GM12878 (cell line): ENCODE measurements at regions not wholly inside any gene's neighbourhood (a gene's known extent, or its start where the extent isn't known, plus 50 kb on each side); places are given as distances from the start of the nearest gene placed in this dataset.

Experiments
- ATAC-seq: fragments of 200-7000 bp; cut with Tn5 transposase; 3 replicates; pipeline ENCODE4 v1.9.1; 2020; ENCODE audit warnings: mild to moderate bottlenecking, moderate library complexity
- BruUV-seq: library from RNA; stranded (reverse); fragments of 400-500 nt; replicated peaks from 2 replicates; lab custom pipeline; 2021; lab: Mats Ljungman, UMichigan
- CTCF ChIA-PET: fragments of 300-600 bp; sonication (Branson Sonifier 250); formaldehyde crosslinking; extraction: SDS; loops from one replicate; lab custom pipeline; 2021; ENCODE audit warnings: inconsistent platforms; lab: Yijun Ruan, JAX
- POLR2A ChIA-PET: fragments of 350-600 bp; formaldehyde crosslinking; extraction: SDS; loops from one replicate; lab custom pipeline; 2021; ENCODE audit warnings: inconsistent platforms; lab: Charles Lee
- RAD21 ChIA-PET: fragments of 300-600 bp; sonication (Branson Sonifier 250); formaldehyde crosslinking; loops from one replicate; lab custom pipeline; 2023; ENCODE audit warnings: antibody characterized with exemption; ENCODE audit not compliant: unreplicated experiment; lab: Charles Lee
- SMC1A ChIA-PET: fragments of 300-600 bp; sonication (Branson Sonifier 250); formaldehyde crosslinking; loops from one replicate; lab custom pipeline; 2023; ENCODE audit not compliant: unreplicated experiment, uncharacterized antibody; lab: Charles Lee
- DNase-seq: peaks from one replicate; pipeline ENCODE4 v3.0.0-alpha.2; 2011; ENCODE audit warnings: low read depth, low spot score
- FAIRE-seq: peaks from 3 replicates; lab custom pipeline; 2011; peaks lifted over from hg19 to GRCh38; lab: Jason Lieb, UNC
- H2AFZ ChIP-seq: 2 replicates; pipeline ENCODE4 v1.6.0; 2011; ENCODE audit warnings: low read depth, low read length, control low read depth; ENCODE audit not compliant: control insufficient read depth
- H3K27ac ChIP-seq: 2 replicates; pipeline ENCODE4 v1.5.1; 2011; ENCODE audit warnings: control low read depth; ENCODE audit not compliant: control insufficient read depth, insufficient read depth
- H3K27me3 ChIP-seq, 2 experiments: replicated peaks in 1 of 2; 2 replicates each; pipeline versions ENCODE4 v1.6.0 to v1.6.1; 2011; ENCODE audit warnings: low read length in 1 of 2; ENCODE audit not compliant: control insufficient read depth in 2 of 2, insufficient read depth in 2 of 2
- H3K36me3 ChIP-seq, 2 experiments: 2 replicates each; pipeline ENCODE4 v1.5.1; 2011; ENCODE audit warnings: low read length in 1 of 2; ENCODE audit not compliant: control insufficient read depth in 2 of 2, insufficient read depth in 2 of 2
- H3K4me1 ChIP-seq: 2 replicates; pipeline ENCODE4 v1.6.1; 2011; ENCODE audit warnings: mild to moderate bottlenecking, low read length, moderate library complexity, mixed read lengths; ENCODE audit not compliant: control insufficient read depth, insufficient read depth
- H3K4me2 ChIP-seq: 2 replicates; pipeline ENCODE4 v1.6.0; 2011; ENCODE audit warnings: control low read depth; ENCODE audit not compliant: control insufficient read depth, insufficient read depth
- H3K4me3 ChIP-seq: fragments of 200-600 bp; sonication (generic); 2 replicates; pipeline ENCODE4 v1.5.1; 2016
- H3K79me2 ChIP-seq: 2 replicates; pipeline ENCODE4 v1.6.0; 2011; ENCODE audit warnings: low read length; ENCODE audit not compliant: control insufficient read depth, insufficient read depth
- H3K9ac ChIP-seq: 2 replicates; pipeline ENCODE4 v1.8.0; 2011; ENCODE audit warnings: low read length, control low read depth, mixed read lengths; ENCODE audit not compliant: control insufficient read depth, insufficient read depth
- H3K9me3 ChIP-seq: replicated peaks from 3 replicates; pipeline ENCODE4 v1.5.1; 2011; ENCODE audit warnings: mild to moderate bottlenecking, low read length; ENCODE audit not compliant: control insufficient read depth, insufficient read depth
- H4K20me1 ChIP-seq: 2 replicates; pipeline ENCODE4 v1.6.0; 2011; ENCODE audit not compliant: control insufficient read depth, insufficient read depth
- ELK1 ChIP-seq: IDR thresholded peaks from 2 replicates; pipeline ENCODE4 v1.6.1; 2012; ENCODE audit warnings: low read depth, low read length, improper control_type of control experiment
- HDAC6 ChIP-seq: fragments of 200-600 bp; sonication (generic); IDR thresholded peaks from one replicate; pipeline ENCODE4 v1.8.0; 2017; ENCODE audit warnings: antibody characterized with exemption; ENCODE audit not compliant: unreplicated experiment
- IRF5 ChIP-seq: fragments of 450-650 bp; IDR thresholded peaks from 2 replicates; pipeline ENCODE4 v1.6.1; 2017; ENCODE audit warnings: borderline replicate concordance
- KLF5 ChIP-seq: fragments of 450-650 bp; IDR thresholded peaks from 2 replicates; pipeline ENCODE4 v1.6.1; 2014; ENCODE audit warnings: mild to moderate bottlenecking; ENCODE audit not compliant: partially characterized antibody
- NBN ChIP-seq: fragments of 450-650 bp; IDR thresholded peaks from 2 replicates; pipeline ENCODE4 v1.6.1; 2016
- NR2F1 ChIP-seq: fragments of 450-650 bp; conservative IDR thresholded peaks from 2 replicates; pipeline ENCODE4 v1.6.1; 2017; ENCODE audit warnings: mild to moderate bottlenecking
- PML ChIP-seq: IDR thresholded peaks from 2 replicates; pipeline ENCODE4 v1.6.1; 2012; ENCODE audit warnings: low read length, inconsistent platforms
- RAD21 ChIP-seq: IDR thresholded peaks from 2 replicates; pipeline ENCODE4 v1.6.1; 2011; ENCODE audit warnings: mild to moderate bottlenecking, low read depth, low read length, moderate library complexity; ENCODE audit not compliant: insufficient read depth
- RB1 ChIP-seq: fragments of 450-650 bp; formaldehyde crosslinking; IDR thresholded peaks from 2 replicates; pipeline ENCODE4 v1.6.1; 2017; ENCODE audit warnings: mild to moderate bottlenecking, borderline replicate concordance
- REST ChIP-seq: IDR thresholded peaks from 2 replicates; pipeline ENCODE4 v1.6.1; 2012; ENCODE audit warnings: mild to moderate bottlenecking, low read depth, low read length
- SMAD5 ChIP-seq: IDR thresholded peaks from 2 replicates; pipeline ENCODE4 v1.6.1; 2016; ENCODE audit warnings: antibody characterized with exemption, low read depth
- STAT3 ChIP-seq: IDR thresholded peaks from 2 replicates; pipeline ENCODE4 v1.6.1; 2011; ENCODE audit warnings: low read depth, low read length, improper control_type of control experiment
- SUPT20H ChIP-seq: IDR thresholded peaks from 2 replicates; pipeline ENCODE4 v1.6.1; 2011; ENCODE audit warnings: low read depth, mild to moderate bottlenecking, low read length, moderate library complexity, borderline replicate concordance; ENCODE audit not compliant: control insufficient read depth
- ZBED1 ChIP-seq: IDR thresholded peaks from 2 replicates; pipeline ENCODE4 v1.6.1; 2016; ENCODE audit warnings: borderline replicate concordance
- ZNF274 ChIP-seq: IDR thresholded peaks from one replicate; pipeline ENCODE4 v1.8.0; 2011; ENCODE audit not compliant: insufficient read length, insufficient read depth
- ZNF592 ChIP-seq: fragments of 450-650 bp; IDR thresholded peaks from 2 replicates; pipeline ENCODE4 v1.6.1; 2017; ENCODE audit warnings: mild to moderate bottlenecking, moderate library complexity
- ZNF622 ChIP-seq: fragments of 450-650 bp; IDR thresholded peaks from 2 replicates; pipeline ENCODE4 v1.6.1; 2017; ENCODE audit warnings: mild to moderate bottlenecking, inconsistent platforms
- WGBS: methylation state at CpG from one replicate; pipeline ENCODE4 v1.1.6; 2016; ENCODE audit warnings: low lambda C conversion rate; ENCODE audit not compliant: insufficient replicate concordance, insufficient coverage; ENCODE audit errors: missing lambda C conversion rate; 5-methylcytosine and 5-hydroxymethylcytosine counted together
- in situ Hi-C: fragments of 300-500 bp; cut with MboI; formaldehyde crosslinking; loops from 9 replicates; pipeline ENCODE4 v1.14.3; 2018; ENCODE audit warnings: mixed read lengths
- intact Hi-C: fragments of 100-400 bp; cut with micrococcal nuclease; formaldehyde crosslinking; loops from one replicate; pipeline ENCODE4 v1.14.2; 2022; ENCODE audit not compliant: unreplicated experiment

- no peak overlapping the region for H2AFZ ChIP-seq
- intact Hi-C loops (loop anchor here (5.0 kb wide), 1 partner anchor 280 kb away; no protein-coding TSS in a partner anchor), in situ Hi-C loops (no loop called here)
- no peaks in the 10 kb centered on the region for H3K27me3 ChIP-seq
- no peaks in the 10 kb centered on the region for H3K79me2 ChIP-seq
- no peaks in the 10 kb centered on the region for H3K36me3 ChIP-seq
- RAD21 ChIA-PET = no interaction called here
- H3K27ac ChIP-seq = no peak overlapping the region
- no peaks in the 10 kb centered on the region for H4K20me1 ChIP-seq
- CTCF ChIA-PET = no interaction called here
- no peaks in the 10 kb centered on the region for H3K4me1 ChIP-seq
- SMC1A ChIA-PET = no interaction called here
- POLR2A ChIA-PET = no interaction called here
- no peak overlapping the region for H3K4me3 ChIP-seq
- BruUV-seq = no TSS peak
- FAIRE-seq (no peak), ATAC-seq (no peak), DNase-seq (no peak)
- no peak overlapping the region for H3K4me2 ChIP-seq
- no peak overlapping the region for H3K9ac ChIP-seq
- 15% methylated on average over 4 of the region's 4 CpGs for WGBS
- no peaks in the 10 kb centered on the region for H3K9me3 ChIP-seq
- TF ChIP-seq ZBED1 (no peak), ZNF274 (no peak), STAT3 (no peak), IRF5 (no peak), PML (no peak), ZNF592 (no peak), REST (no peak), SMAD5 (no peak), ZNF622 (no peak), RB1 (no peak), NR2F1 (no peak), NBN (no peak), SUPT20H (no peak), RAD21 (no peak), KLF5 (no peak), HDAC6 (no peak), ELK1 (no peak)
Observed at GRCh38 chr6:165722022-165722421, 59.0 kb upstream of the PDE10A start.
